DND-41 (cell line): ENCODE measurements at regions not wholly inside any gene's neighbourhood (a gene's known extent, or its start where the extent isn't known, plus 50 kb on each side); places are given as distances from the start of the nearest gene placed in this dataset.

Experiments
- CTCF ChIP-seq: IDR thresholded peaks from 2 replicates; pipeline ENCODE4 v1.5.1; 2012; ENCODE audit warnings: borderline replicate concordance, low read length, moderate library complexity, mild to moderate bottlenecking; ENCODE audit not compliant: poor library complexity, severe bottlenecking; ENCODE audit errors: extremely low read depth
- EZH2 ChIP-seq: IDR thresholded peaks from 3 replicates; pipeline ENCODE4 v1.6.1; 2012; ENCODE audit warnings: borderline replicate concordance, low read depth, mild to moderate bottlenecking, moderate library complexity, low read length, inconsistent platforms; ENCODE audit not compliant: severe bottlenecking

DNA sequence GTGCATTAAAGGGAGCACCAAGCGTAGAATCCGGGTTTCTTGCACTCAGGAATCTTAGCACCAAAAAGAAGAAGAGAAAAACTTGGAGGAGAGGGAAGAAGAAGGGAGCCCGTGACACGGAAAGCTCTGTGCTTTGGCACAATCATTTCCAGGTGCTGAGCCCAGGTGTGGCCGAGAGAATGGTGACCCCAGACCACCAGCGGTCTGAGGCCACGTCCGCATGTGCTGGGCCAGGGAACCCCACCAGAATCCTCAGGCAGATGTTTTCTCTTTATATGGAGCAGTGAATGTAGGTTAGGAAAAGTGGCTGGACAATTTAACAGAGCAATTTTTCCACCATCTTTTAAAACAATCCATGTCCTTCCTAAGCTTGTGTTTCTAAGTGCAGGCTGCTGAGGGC, 520.9 kb downstream of the EPHA4 start:
- TF ChIP-seq CTCF (no peak), EZH2 (no peak)
